ENCODE measurements at regions not wholly inside any gene's neighbourhood (a gene's known extent, or its start where the extent isn't known, plus 50 kb on each side); places are given as distances from the start of the nearest gene placed in this dataset.

- H3K27ac ChIP-seq (ENCODE audit: low read depth, low read length), result no peak overlapping the region
- no peak overlapping the region for H3K4me3 ChIP-seq (replicated peaks in 1 of 2; ENCODE audit: low read depth in 1 of 2, low read length in 2 of 2)
- 0 out of 2 replicates have a peak, but pooled peaks cover 4% of the 10 kb centered on the region for H3K27me3 ChIP-seq (ENCODE audit: insufficient read depth, low read length)
- intact Hi-C loops (cut with micrococcal nuclease), result no loop called here
- no peaks in the 10 kb centered on the region for H3K79me2 ChIP-seq (ENCODE audit: insufficient read depth, low read length)
- ATAC-seq, result no peak
- no peak overlapping the region for H3K9ac ChIP-seq (ENCODE audit: low read length)
- CTCF ChIA-PET, result no interaction called here
- POLR2A ChIA-PET, result no interaction called here
- no peaks in the 10 kb centered on the region for H3K36me3 ChIP-seq (ENCODE audit: control insufficient read depth in 1 of 2, insufficient read depth in 2 of 2, low read length in 2 of 2)
- no TSS peak for BruUV-seq (replicated peaks)
- H3K4me1 ChIP-seq (ENCODE audit: control insufficient read depth in 1 of 2, insufficient read depth in 2 of 2, low read length in 2 of 2), result peaks cover 6 to 16% of the 10 kb centered on the region in 2 experiments; a peak in 3 of 4 replicates
- H3K4me2 ChIP-seq (ENCODE audit: low read length), result no peak overlapping the region
- H2AFZ ChIP-seq (ENCODE audit: low read depth, low read length, poor library complexity, severe bottlenecking), result no peak overlapping the region
- H4K20me1 ChIP-seq (ENCODE audit: insufficient read depth), result no peaks in the 10 kb centered on the region
- no peaks in the 10 kb centered on the region for H3K9me3 ChIP-seq (ENCODE audit: control insufficient read depth in 1 of 2, insufficient read depth in 1 of 2, low read depth in 1 of 2, low read length in 2 of 2)
- no peak for TF ChIP-seq REST (IDR thresholded peaks at IDR 0.05; ENCODE audit: low read depth)
- no peak for TF ChIP-seq FOSL1 (IDR thresholded peaks at IDR 0.05; ENCODE audit: low read depth)
- TF ChIP-seq POLR2AphosphoS5 (IDR thresholded peaks at IDR 0.05; ENCODE audit: low read depth, low read length), result no peak
- TF ChIP-seq TCF7L2 (IDR thresholded peaks at IDR 0.05; ENCODE audit: borderline replicate concordance, extremely low read depth, insufficient read depth, insufficient read length), result no peak
- TF ChIP-seq JUND (IDR thresholded peaks at IDR 0.05), result no peak
- TF ChIP-seq POLR2A (IDR thresholded peaks at IDR 0.05; ENCODE audit: borderline replicate concordance, extremely low read depth, insufficient read depth, insufficient read length), result no peak
- TF ChIP-seq SIN3A (IDR thresholded peaks at IDR 0.05; ENCODE audit: low read depth), result no peak
- TF ChIP-seq CBX3 (IDR thresholded peaks at IDR 0.05; ENCODE audit: low read depth), result no peak
- TF ChIP-seq CEBPB (IDR thresholded peaks at IDR 0.05; ENCODE audit: low read depth), result no peak
- no peaks in the 10 kb centered on the region for H3K9me2 ChIP-seq (ENCODE audit: insufficient read depth)
- DNase-seq (ENCODE audit: low read depth, low spot score), result no peak
- RAD21 ChIA-PET (ENCODE audit: low non-redundant PET in 1 of 2, low total read pairs in 2 of 2, uncharacterized antibody in 2 of 2, unreplicated experiment in 2 of 2), result no interaction called here
Measured at GRCh38 chr12:11961686-11962085, 109.1 kb upstream of the BCL2L14 start.
